ENCODE measurements at regions not wholly inside any gene's neighbourhood (a gene's known extent, or its start where the extent isn't known, plus 50 kb on each side); places are given as distances from the start of the nearest gene placed in this dataset.

- no peak overlapping the region for H3K14ac ChIP-seq (replicated peaks; ENCODE audit: low read depth, low read length)
- no peaks in the 10 kb centered on the region for H3K9me3 ChIP-seq (ENCODE audit: control insufficient read depth, insufficient read depth, low read length)
- ChIA-PET POLR2A (ENCODE audit: unreplicated experiment) (no interaction called here), CTCF (no interaction called here)
- no peak overlapping the region for H3K27ac ChIP-seq (ENCODE audit: insufficient read depth, low read length)
- H2BK20ac ChIP-seq (ENCODE audit: low read depth, low read length) = no peak overlapping the region
- H3K9ac ChIP-seq (ENCODE audit: low read depth, low read length) = no peak overlapping the region
- H4K20me1 ChIP-seq (ENCODE audit: insufficient read depth, low read length) = no peaks in the 10 kb centered on the region
- H3K4me1 ChIP-seq (ENCODE audit: control insufficient read depth, insufficient read depth, low read length) = peaks cover 4% of the 10 kb centered on the region; the same call in 1 of the 2 replicates
- DNase-seq (no peak), ATAC-seq (ENCODE audit: low read depth) (no peak)
- WGBS, 2 experiments (ENCODE audit: extremely low coverage in 2 of 2, insufficient read length in 1 of 2) = no CpG with 5 or more reads among the region's 7 CpGs
- H3K9me1 ChIP-seq (ENCODE audit: insufficient read depth, low read length) = no peaks in the 10 kb centered on the region
- H2AK5ac ChIP-seq (ENCODE audit: low read depth, low read length) = no peak overlapping the region
- no peak overlapping the region for H4K8ac ChIP-seq (ENCODE audit: low read depth in 2 of 2, low read length in 2 of 2)
- TF ChIP-seq, protein P1, sequence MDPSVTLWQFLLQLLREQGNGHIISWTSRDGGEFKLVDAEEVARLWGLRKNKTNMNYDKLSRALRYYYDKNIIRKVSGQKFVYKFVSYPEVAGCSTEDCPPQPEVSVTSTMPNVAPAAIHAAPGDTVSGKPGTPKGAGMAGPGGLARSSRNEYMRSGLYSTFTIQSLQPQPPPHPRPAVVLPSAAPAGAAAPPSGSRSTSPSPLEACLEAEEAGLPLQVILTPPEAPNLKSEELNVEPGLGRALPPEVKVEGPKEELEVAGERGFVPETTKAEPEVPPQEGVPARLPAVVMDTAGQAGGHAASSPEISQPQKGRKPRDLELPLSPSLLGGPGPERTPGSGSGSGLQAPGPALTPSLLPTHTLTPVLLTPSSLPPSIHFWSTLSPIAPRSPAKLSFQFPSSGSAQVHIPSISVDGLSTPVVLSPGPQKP (IDR thresholded peaks at IDR 0.05; ENCODE audit: borderline replicate concordance, low read depth, low read length) = no peak
- TF ChIP-seq MAZ (IDR thresholded peaks at IDR 0.05; ENCODE audit: borderline replicate concordance, low read depth, low read length) = no peak
- no peak for TF ChIP-seq BHLHE40 (IDR thresholded peaks at IDR 0.05; ENCODE audit: low read depth, low read length)
- TF ChIP-seq CHD1 (IDR thresholded peaks at IDR 0.05; ENCODE audit: low read depth, low read length) = no peak
- no peak for TF ChIP-seq USF2 (IDR thresholded peaks at IDR 0.05; ENCODE audit: low read depth, low read length)
- no peak for TF ChIP-seq FOS (IDR thresholded peaks at IDR 0.05; ENCODE audit: low read depth, low read length)
- H3K23ac ChIP-seq (ENCODE audit: low read depth, low read length) = no peak overlapping the region
- in situ Hi-C loops (cut with MboI; ENCODE audit: low sequenced_read_pairs) (no loop called here), dilution Hi-C loops (cut with HindIII; ENCODE audit: low sequenced_read_pairs, unreplicated experiment) (no loop called here), intact Hi-C loops (cut with micrococcal nuclease) (loop anchor here (5.0 kb wide), 1 partner anchor 90 kb away; no protein-coding TSS in a partner anchor)
- H3K27me3 ChIP-seq (ENCODE audit: control insufficient read depth, insufficient read depth, low read length) = no peaks in the 10 kb centered on the region
- H4K5ac ChIP-seq (ENCODE audit: low read depth, low read length) = no peak overlapping the region
- no peak overlapping the region for H3K56ac ChIP-seq (ENCODE audit: extremely low read depth, insufficient read depth, low read length)
- no peak overlapping the region for H2BK120ac ChIP-seq (ENCODE audit: low read depth, low read length)
- BruUV-seq (replicated peaks) = no TSS peak
- no peak overlapping the region for H2BK5ac ChIP-seq (ENCODE audit: low read depth, low read length, poor library complexity, severe bottlenecking)
- no peak overlapping the region for H2BK15ac ChIP-seq (ENCODE audit: low read depth, low read length)
- no peaks in the 10 kb centered on the region for H3K79me1 ChIP-seq (ENCODE audit: low read depth in 1 of 2, low read length in 2 of 2)
- no peak overlapping the region for H3K4me3 ChIP-seq (ENCODE audit: insufficient read depth, low read depth, low read length)
- no peak overlapping the region for H3K18ac ChIP-seq (ENCODE audit: low read depth, low read length)
- H2AFZ ChIP-seq (replicated peaks; ENCODE audit: low read length, poor library complexity) = no peak overlapping the region
- H3K4ac ChIP-seq (ENCODE audit: low read depth, low read length) = no peak overlapping the region
- no peaks in the 10 kb centered on the region for H3K36me3 ChIP-seq (ENCODE audit: control insufficient read depth, insufficient read depth, low read length)
- H4K91ac ChIP-seq (ENCODE audit: insufficient read depth, low read depth, low read length) = no peak overlapping the region
- no peak overlapping the region for H3K4me2 ChIP-seq (ENCODE audit: low read depth, low read length)
- H2AK9ac ChIP-seq (replicated peaks; ENCODE audit: low read depth, low read length, poor library complexity) = no peak overlapping the region
Measured at GRCh38 chr2:66692521-66693054, 257.7 kb downstream of the MEIS1 start.

Data from IMR-90 (cell line).